ENCODE measurements at regions not wholly inside any gene's neighbourhood (a gene's known extent, or its start where the extent isn't known, plus 50 kb on each side); places are given as distances from the start of the nearest gene placed in this dataset.

- 45 to 48% methylated on average over 1 of the region's 1 CpG for WGBS, 2 donors (ENCODE audit: low coverage in 1 of 2)
- Histone ChIP-seq H3K27me3 (no peaks in the 10 kb centered on the region), H3K27ac (no peak overlapping the region), H3K4me1 (no peaks in the 10 kb centered on the region), H3K36me3 (no peaks in the 10 kb centered on the region), H3K9me3 (no peaks in the 10 kb centered on the region), H3K4me3 (no peak overlapping the region)
- TF ChIP-seq POLR2AphosphoS5 (IDR thresholded peaks at IDR 0.05) (no peak), CTCF (IDR thresholded peaks at IDR 0.05) (no peak), EP300 (IDR thresholded peaks at IDR 0.05; ENCODE audit: low read depth) (no peak), POLR2A (IDR thresholded peaks at IDR 0.05) (no peak)
- in situ Hi-C loops (cut with MboI; ENCODE audit: low pct_ligation_motif_present in 1 of 4, low pct_unique_long_range_greater_than_20kb in 1 of 4, low sequenced_read_pairs in 3 of 4) (no loop called here), intact Hi-C loops (cut with DNase I; ENCODE audit: low total_unique reads) (no loop called here)
- no peak for DNase-seq
These were observed 725.8 kb downstream of the RAPGEF2 start for GRCh38 chr4:159828687-159829086.

GRCh38 chr4:159829184-159829583 is 726.3 kb downstream of the RAPGEF2 start:
- no peaks in the 10 kb centered on the region for H3K36me3 ChIP-seq
- 21 to 26% methylated on average over 2 of the region's 2 CpGs for WGBS, 2 donors (ENCODE audit: low coverage in 1 of 2)
- intact Hi-C loops (cut with DNase I; ENCODE audit: low total_unique reads) (no loop called here), in situ Hi-C loops (cut with MboI; ENCODE audit: low pct_ligation_motif_present in 1 of 4, low pct_unique_long_range_greater_than_20kb in 1 of 4, low sequenced_read_pairs in 3 of 4) (no loop called here)
- H3K27me3 ChIP-seq: no peaks in the 10 kb centered on the region
- no peak overlapping the region for H3K4me3 ChIP-seq
- H3K4me1 ChIP-seq: no peaks in the 10 kb centered on the region
- no peak for DNase-seq
- TF ChIP-seq POLR2AphosphoS5 (IDR thresholded peaks at IDR 0.05) (no peak), CTCF (IDR thresholded peaks at IDR 0.05) (no peak), POLR2A (IDR thresholded peaks at IDR 0.05) (no peak), EP300 (IDR thresholded peaks at IDR 0.05; ENCODE audit: low read depth) (no peak)
- H3K27ac ChIP-seq: no peak overlapping the region
- no peaks in the 10 kb centered on the region for H3K9me3 ChIP-seq

GRCh38 chr4:159837071-159837470 is 734.2 kb downstream of the RAPGEF2 start:
- DNase-seq: no peak
- Histone ChIP-seq H3K4me1 (no peaks in the 10 kb centered on the region), H3K4me3 (no peak overlapping the region), H3K27ac (no peak overlapping the region), H3K9me3 (no peaks in the 10 kb centered on the region), H3K36me3 (no peaks in the 10 kb centered on the region), H3K27me3 (no peaks in the 10 kb centered on the region)
- in situ Hi-C loops (cut with MboI; ENCODE audit: low pct_ligation_motif_present in 1 of 4, low pct_unique_long_range_greater_than_20kb in 1 of 4, low sequenced_read_pairs in 3 of 4): no loop called here
- WGBS, 2 donors (ENCODE audit: low coverage in 1 of 2): 34 to 82% methylated on average over 2 to 3 of the region's 3 CpGs
- intact Hi-C loops (cut with DNase I; ENCODE audit: low total_unique reads): no loop called here
- TF ChIP-seq POLR2A (IDR thresholded peaks at IDR 0.05): no peak
- TF ChIP-seq POLR2AphosphoS5 (IDR thresholded peaks at IDR 0.05): no peak
- TF ChIP-seq CTCF (IDR thresholded peaks at IDR 0.05): no peak
- no peak for TF ChIP-seq EP300 (IDR thresholded peaks at IDR 0.05; ENCODE audit: low read depth)

GRCh38 chr4:159855731-159856130 is 752.9 kb downstream of the RAPGEF2 start:
- H3K4me1 ChIP-seq: no peaks in the 10 kb centered on the region
- no peak for TF ChIP-seq EP300 (IDR thresholded peaks at IDR 0.05; ENCODE audit: low read depth)
- no peak for TF ChIP-seq POLR2AphosphoS5 (IDR thresholded peaks at IDR 0.05)
- TF ChIP-seq POLR2A (IDR thresholded peaks at IDR 0.05): no peak
- TF ChIP-seq CTCF (IDR thresholded peaks at IDR 0.05): no peak
- 33 to 38% methylated on average over 1 of the region's 1 CpG for WGBS, 2 donors (ENCODE audit: low coverage in 1 of 2)
- no peaks in the 10 kb centered on the region for H3K27me3 ChIP-seq
- no peak for DNase-seq
- intact Hi-C loops (cut with DNase I; ENCODE audit: low total_unique reads) (loop anchor here (2.0 kb wide), 1 partner anchor 21 kb away; no protein-coding TSS in a partner anchor), in situ Hi-C loops (cut with MboI; ENCODE audit: low pct_ligation_motif_present in 1 of 4, low pct_unique_long_range_greater_than_20kb in 1 of 4, low sequenced_read_pairs in 3 of 4) (no loop called here)
- no peaks in the 10 kb centered on the region for H3K9me3 ChIP-seq
- H3K36me3 ChIP-seq: no peaks in the 10 kb centered on the region
- H3K27ac ChIP-seq: no peak overlapping the region
- H3K4me3 ChIP-seq: no peak overlapping the region
